Lower leg skin (tissue), 3 donors: ENCODE measurements at regions not wholly inside any gene's neighbourhood (a gene's known extent, or its start where the extent isn't known, plus 50 kb on each side); places are given as distances from the start of the nearest gene placed in this dataset.

Experiments
- POLR2A ChIP-seq, 2 donors: fragments of 450-650 bp; IDR thresholded peaks; one replicate each; pipeline ENCODE4 v1.6.1; 2016 to 2017; ENCODE audit warnings: antibody characterized with exemption in 2 of 2, mild to moderate bottlenecking in 1 of 2, moderate library complexity in 1 of 2
- TF ChIP-seq, protein P1 (sequence below), 3 donors: fragments of 450-650 bp; IDR thresholded peaks; one replicate each; pipeline ENCODE4 v1.5.1; 2016; ENCODE audit warnings: antibody characterized with exemption in 3 of 3, mild to moderate bottlenecking in 3 of 3, moderate library complexity in 2 of 3

DNA sequence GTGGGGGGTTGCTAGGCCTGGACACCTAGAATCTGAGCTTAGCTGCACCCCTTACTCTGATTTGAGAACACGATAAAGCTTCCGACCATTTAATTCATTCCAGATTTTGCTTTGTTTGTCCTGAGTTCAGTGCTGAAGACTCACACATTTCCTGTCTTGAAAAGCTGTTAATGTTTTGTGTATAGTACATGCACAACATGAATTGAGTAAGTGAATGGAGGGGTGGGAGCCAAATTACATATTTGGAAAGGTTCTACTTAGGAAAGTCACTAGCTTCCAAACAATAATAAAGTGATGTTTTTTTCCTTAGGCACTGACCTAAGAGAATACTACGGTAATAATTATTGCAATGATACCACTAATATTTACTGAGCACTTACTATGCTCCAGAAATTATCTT is 955.2 kb upstream of the NR2F2 start:
- TF ChIP-seq, protein P1, sequence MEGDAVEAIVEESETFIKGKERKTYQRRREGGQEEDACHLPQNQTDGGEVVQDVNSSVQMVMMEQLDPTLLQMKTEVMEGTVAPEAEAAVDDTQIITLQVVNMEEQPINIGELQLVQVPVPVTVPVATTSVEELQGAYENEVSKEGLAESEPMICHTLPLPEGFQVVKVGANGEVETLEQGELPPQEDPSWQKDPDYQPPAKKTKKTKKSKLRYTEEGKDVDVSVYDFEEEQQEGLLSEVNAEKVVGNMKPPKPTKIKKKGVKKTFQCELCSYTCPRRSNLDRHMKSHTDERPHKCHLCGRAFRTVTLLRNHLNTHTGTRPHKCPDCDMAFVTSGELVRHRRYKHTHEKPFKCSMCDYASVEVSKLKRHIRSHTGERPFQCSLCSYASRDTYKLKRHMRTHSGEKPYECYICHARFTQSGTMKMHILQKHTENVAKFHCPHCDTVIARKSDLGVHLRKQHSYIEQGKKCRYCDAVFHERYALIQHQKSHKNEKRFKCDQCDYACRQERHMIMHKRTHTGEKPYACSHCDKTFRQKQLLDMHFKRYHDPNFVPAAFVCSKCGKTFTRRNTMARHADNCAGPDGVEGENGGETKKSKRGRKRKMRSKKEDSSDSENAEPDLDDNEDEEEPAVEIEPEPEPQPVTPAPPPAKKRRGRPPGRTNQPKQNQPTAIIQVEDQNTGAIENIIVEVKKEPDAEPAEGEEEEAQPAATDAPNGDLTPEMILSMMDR (IDR thresholded peaks at IDR 0.05): no peak
- TF ChIP-seq POLR2A (IDR thresholded peaks at IDR 0.05): no peak
